WTC11 (cell line): ENCODE measurements at regions not wholly inside any gene's neighbourhood (a gene's known extent, or its start where the extent isn't known, plus 50 kb on each side); places are given as distances from the start of the nearest gene placed in this dataset.

Experiments
- AFF4 ChIP-seq: sonication (generic); formaldehyde crosslinking; IDR thresholded peaks from 2 replicates; pipeline ENCODE4 v1.8.1; 2023; ENCODE audit warnings: mild to moderate bottlenecking, missing genetic modification reagents, borderline replicate concordance
- FOXJ3 ChIP-seq: sonication (generic); formaldehyde crosslinking; IDR thresholded peaks from 2 replicates; pipeline ENCODE4 v1.9.0; 2021; ENCODE audit warnings: missing genetic modification reagents, mild to moderate bottlenecking, borderline replicate concordance
- HMGXB4 ChIP-seq: sonication (generic); formaldehyde crosslinking; IDR thresholded peaks from 2 replicates; pipeline ENCODE4 v1.8.1; 2023; ENCODE audit warnings: mild to moderate bottlenecking, moderate library complexity, missing genetic modification reagents
- NR1H2 ChIP-seq: sonication (generic); formaldehyde crosslinking; IDR thresholded peaks from 2 replicates; pipeline ENCODE4 v1.9.0; 2021; ENCODE audit warnings: mild to moderate bottlenecking, moderate library complexity, missing genetic modification reagents
- TCF7 ChIP-seq: sonication (generic); formaldehyde crosslinking; IDR thresholded peaks from 2 replicates; pipeline ENCODE4 v1.8.0; 2022; ENCODE audit warnings: mild to moderate bottlenecking, low read depth, missing genetic modification reagents, moderate library complexity
- TF ChIP-seq, protein P1 (sequence below): fragments of 200-600 bp; IDR thresholded peaks from 2 replicates; pipeline ENCODE4 v1.8.0; 2022; ENCODE audit warnings: antibody characterized with exemption
- TF ChIP-seq, protein P2 (sequence below): fragments of 250-450 bp; sonication (Bioruptor Pico); IDR thresholded peaks from 2 replicates; pipeline ENCODE4 v2.1.2; 2022; ENCODE audit warnings: mild to moderate bottlenecking, moderate library complexity

DNA sequence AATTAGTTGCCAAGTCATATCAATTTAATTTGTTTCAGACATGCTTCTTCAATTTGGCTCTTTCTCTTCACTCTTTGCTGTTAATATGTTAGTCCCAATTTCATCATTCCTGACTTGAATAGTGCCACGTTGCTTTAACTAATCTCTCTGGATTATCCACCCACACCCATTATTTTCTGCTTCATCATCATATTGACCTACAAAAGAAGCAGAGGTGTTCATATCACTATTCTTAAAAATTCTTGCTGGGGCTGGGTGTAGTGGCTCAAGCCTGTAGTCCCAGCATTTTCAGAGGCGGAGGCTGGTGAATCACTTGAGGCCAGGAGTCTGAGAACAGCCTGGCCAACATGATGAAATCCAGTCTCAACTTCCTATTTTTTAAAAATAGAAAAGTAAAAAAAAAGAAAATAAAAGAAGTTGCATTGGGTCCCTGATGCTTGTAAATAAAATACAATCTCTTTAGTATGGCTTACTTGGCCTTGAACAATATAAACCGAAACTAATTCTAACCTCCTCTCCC, 65.7 kb upstream of the KCNIP4 start:
- TF ChIP-seq AFF4 (CRISPR knock-in tag) (no peak), TCF7 (CRISPR knock-in tag) (no peak), FOXJ3 (CRISPR knock-in tag) (no peak), NR1H2 (no peak), HMGXB4 (no peak)
- TF ChIP-seq, protein P1, sequence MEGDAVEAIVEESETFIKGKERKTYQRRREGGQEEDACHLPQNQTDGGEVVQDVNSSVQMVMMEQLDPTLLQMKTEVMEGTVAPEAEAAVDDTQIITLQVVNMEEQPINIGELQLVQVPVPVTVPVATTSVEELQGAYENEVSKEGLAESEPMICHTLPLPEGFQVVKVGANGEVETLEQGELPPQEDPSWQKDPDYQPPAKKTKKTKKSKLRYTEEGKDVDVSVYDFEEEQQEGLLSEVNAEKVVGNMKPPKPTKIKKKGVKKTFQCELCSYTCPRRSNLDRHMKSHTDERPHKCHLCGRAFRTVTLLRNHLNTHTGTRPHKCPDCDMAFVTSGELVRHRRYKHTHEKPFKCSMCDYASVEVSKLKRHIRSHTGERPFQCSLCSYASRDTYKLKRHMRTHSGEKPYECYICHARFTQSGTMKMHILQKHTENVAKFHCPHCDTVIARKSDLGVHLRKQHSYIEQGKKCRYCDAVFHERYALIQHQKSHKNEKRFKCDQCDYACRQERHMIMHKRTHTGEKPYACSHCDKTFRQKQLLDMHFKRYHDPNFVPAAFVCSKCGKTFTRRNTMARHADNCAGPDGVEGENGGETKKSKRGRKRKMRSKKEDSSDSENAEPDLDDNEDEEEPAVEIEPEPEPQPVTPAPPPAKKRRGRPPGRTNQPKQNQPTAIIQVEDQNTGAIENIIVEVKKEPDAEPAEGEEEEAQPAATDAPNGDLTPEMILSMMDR: no peak
- TF ChIP-seq, protein P2, sequence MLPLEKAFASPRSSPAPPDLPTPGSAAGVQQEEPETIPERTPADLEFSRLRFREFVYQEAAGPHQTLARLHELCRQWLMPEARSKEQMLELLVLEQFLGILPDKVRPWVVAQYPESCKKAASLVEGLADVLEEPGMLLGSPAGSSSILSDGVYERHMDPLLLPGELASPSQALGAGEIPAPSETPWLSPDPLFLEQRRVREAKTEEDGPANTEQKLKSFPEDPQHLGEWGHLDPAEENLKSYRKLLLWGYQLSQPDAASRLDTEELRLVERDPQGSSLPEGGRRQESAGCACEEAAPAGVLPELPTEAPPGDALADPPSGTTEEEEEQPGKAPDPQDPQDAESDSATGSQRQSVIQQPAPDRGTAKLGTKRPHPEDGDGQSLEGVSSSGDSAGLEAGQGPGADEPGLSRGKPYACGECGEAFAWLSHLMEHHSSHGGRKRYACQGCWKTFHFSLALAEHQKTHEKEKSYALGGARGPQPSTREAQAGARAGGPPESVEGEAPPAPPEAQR (CRISPR knock-in tag): no peak
